MM.1S (cell line): ENCODE measurements at regions not wholly inside any gene's neighbourhood (a gene's known extent, or its start where the extent isn't known, plus 50 kb on each side); places are given as distances from the start of the nearest gene placed in this dataset.

Experiments used
- CTCF ChIP-seq: fragments of 300-600 bp; sonication (generic); IDR thresholded peaks from 2 replicates; pipeline ENCODE4 v1.5.1; 2016; ENCODE audit warnings: antibody characterized with exemption, low read length, mixed read lengths
- EZH2 ChIP-seq: fragments of 300-600 bp; sonication (generic); optimal IDR thresholded peaks from 2 replicates; pipeline ENCODE3; 2017; ENCODE audit warnings: low read depth, mild to moderate bottlenecking, antibody characterized with exemption, low read length, mixed read lengths

GRCh38 chr20:57946559-57947315 lies 236.9 kb upstream of the PMEPA1 start:
- TF ChIP-seq EZH2 (no peak), CTCF (no peak)
